GM19468 (cell line): ENCODE measurements at regions not wholly inside any gene's neighbourhood (a gene's known extent, or its start where the extent isn't known, plus 50 kb on each side); places are given as distances from the start of the nearest gene placed in this dataset.
"Not testable (repeated sequence)": the region's sequence is repeated elsewhere in the genome, so short reads cannot be mapped to it uniquely, and the experiment has no call there.

Source experiments
- ATAC-seq: cut with Tn5 transposase; IDR thresholded peaks from one replicate; pipeline ENCODE4 v1.9.1; 2021; ENCODE audit warnings: mild to moderate bottlenecking, moderate library complexity, moderate number of reproducible peaks; ENCODE audit not compliant: unreplicated experiment; ENCODE audit errors: extremely low read depth

DNA sequence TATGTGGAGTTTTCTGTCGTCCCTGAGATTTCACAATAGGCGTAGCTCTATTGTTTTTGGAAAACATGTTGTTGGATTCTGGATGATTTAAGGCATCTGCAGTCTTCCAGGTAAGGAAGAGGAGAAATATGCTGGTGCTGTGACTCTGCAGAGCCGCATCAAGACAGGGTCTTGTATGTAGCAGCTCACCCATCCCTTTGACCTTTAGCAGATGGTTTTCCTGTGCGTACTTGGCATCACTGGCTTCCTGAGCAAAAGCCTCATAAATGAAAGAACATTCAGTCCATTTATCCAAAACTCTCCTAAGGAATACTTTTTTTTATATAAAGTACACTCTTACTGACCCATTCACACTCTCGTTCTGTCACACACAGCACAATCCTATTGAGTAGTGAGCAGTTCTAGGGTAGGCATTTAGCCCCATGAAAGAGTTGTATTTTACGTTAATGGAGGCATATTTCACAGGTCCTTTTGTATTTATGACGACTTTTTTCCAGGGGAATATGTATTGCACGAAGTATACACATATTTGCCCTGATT is 443.9 kb downstream of the STK39 start:
- ATAC-seq = no peak

GRCh38 chr2:167794554-167795255 is 452.7 kb downstream of the STK39 start:
- ATAC-seq = no peak

DNA sequence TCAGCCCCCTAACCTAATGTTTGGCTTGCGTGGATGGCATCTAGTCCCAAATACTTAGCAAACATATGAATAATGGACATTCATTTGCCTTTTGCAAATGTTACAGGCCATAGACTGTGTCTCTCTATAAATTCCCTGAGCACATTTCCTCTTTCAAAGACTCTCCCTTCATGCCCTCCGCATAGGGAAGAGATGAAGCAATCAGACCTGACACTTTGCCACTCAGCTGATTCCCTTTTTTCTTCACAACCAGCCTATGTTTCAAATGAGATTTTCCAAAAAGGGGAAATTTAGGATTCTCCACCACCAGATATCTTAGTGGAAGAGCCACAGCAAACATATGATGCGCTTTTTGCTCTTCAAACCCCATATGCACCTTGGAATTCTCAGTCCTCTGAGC is 453.7 kb downstream of the STK39 start:
- no peak for ATAC-seq

DNA sequence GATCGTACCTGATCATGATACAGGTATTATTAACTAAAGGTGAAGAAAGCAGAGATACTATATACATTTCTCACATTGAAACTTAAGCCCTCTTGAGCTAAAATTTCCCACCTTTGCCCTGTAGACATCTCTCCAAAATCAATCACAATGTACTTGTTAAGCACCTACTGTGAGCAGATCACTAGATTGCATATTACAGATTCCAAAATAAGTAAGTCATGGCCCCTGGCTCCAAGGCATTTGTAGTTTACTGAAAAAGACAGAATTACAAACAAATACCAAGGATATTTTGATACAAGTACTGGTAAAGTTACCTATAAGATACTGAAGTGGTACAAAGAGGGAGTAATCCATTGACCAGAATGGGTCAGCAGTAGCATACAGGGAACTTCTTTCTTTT is 455.3 kb downstream of the STK39 start:
- no peak for ATAC-seq

DNA sequence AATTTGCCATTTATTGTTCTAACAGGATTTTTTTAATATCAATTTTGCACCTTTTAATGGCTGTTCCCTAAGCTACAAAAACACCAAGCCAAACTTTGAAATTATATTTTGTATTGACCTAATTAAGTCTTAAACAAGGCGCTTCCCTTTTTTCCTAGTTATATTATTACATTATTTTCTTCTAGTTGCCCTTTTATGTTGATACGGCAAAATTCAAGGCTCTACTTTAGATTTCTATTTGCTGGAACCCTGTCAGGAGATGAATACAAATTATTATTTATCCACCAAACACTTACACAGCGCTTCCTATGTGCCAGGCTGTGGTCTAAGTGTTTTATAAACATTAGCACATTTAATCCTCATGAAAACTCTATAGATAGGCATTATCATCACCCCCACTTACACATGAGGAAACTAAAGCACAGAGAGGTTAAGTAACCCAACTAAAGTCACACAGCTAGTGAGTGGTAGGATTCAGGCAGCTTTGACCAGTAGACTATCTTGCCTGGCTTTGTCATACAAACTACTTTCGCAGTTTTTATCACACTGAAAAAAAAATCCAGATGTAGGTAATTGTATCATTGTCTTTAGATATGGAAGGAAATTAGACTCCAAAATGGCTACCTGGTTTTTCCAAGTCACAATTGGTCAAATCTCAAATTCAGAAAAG is 456.5 kb downstream of the STK39 start:
- ATAC-seq = no peak

- no peak for ATAC-seq
These were observed 457.2 kb downstream of the STK39 start for GRCh38 chr2:167790189-167790588.

DNA sequence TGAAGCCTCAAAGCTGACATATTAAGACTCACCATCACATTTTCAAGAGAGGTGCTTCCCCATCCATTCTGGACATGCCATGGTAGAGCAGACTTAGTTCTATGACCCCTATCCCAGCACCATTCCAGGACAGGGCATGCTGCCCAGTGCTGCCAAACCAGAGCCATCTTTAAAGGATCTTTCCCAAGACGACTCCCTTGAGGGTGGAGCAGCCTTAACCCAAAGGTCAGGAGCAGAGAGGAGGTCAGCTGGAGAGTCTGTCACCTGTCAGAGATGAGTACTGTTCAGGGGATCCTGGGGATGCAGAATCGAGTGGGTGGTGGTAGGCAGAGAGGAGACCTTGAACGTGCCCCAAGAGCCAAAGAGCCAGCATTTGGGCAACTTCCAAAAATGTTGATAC is 459.8 kb downstream of the STK39 start:
- ATAC-seq = no peak

DNA sequence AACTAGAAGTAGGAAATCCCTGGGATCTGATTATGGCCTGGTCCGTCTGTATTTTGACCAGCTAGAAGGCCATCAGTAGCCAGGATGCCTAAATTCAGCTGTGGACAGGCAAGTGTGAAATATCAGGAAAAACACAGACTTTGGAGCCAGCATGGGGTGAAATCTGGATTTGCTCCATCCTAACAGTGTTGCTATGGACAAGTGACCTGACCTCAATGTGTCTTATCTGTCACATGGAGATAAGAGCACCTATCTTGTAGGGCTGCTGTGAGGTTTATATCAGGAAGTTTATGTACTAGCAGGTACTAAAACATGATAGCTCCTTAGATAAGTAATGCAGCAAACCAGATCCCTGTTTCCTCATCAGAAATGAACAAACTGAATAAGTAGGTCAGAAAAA is 460.4 kb downstream of the STK39 start:
- no peak for ATAC-seq

DNA sequence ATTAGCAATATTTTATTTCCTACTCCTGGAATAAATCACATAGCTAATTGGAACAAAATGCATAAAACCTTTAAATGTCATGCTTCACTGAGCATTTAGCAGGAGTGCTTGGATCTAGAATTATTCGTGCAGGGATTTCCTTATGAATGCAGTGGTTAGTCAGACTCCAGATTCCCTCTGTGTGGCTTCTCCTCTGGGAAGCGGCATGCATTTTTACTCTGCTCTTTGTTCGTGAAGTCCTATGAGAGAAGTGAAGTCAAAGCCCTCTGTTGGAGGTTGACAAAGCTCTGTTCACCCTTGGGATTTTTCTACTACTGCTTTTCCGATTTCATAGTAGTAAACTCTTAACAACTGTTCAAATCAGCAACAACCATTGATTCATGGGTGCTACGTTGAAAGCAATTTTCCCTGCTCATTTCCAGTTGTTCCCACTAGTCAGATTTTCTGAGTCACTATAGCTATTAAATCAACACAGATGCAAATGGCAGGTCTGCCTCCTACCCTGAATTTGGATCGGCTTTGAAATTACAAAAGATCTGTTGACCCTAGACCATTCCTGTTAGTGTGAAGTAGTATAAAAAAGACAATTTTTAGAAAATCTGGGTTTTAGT is 461.7 kb downstream of the STK39 start:
- ATAC-seq = no peak

DNA sequence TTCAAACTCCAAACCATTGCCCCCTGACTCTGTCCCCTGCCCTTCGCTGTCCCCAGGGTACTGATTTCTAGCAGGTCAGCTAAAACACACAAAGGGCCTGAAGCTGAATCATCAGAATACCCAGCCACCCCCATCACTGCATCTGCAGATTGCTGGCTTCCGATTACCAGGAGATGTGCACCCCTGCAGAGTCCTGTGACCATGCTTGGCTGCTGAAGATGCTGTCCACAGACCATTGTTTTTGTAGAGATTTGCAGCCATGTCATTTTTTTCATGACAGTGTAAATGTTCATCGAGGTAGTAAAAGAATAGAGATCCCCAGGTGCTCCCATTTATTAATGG is 463.3 kb downstream of the STK39 start:
- no peak for ATAC-seq

DNA sequence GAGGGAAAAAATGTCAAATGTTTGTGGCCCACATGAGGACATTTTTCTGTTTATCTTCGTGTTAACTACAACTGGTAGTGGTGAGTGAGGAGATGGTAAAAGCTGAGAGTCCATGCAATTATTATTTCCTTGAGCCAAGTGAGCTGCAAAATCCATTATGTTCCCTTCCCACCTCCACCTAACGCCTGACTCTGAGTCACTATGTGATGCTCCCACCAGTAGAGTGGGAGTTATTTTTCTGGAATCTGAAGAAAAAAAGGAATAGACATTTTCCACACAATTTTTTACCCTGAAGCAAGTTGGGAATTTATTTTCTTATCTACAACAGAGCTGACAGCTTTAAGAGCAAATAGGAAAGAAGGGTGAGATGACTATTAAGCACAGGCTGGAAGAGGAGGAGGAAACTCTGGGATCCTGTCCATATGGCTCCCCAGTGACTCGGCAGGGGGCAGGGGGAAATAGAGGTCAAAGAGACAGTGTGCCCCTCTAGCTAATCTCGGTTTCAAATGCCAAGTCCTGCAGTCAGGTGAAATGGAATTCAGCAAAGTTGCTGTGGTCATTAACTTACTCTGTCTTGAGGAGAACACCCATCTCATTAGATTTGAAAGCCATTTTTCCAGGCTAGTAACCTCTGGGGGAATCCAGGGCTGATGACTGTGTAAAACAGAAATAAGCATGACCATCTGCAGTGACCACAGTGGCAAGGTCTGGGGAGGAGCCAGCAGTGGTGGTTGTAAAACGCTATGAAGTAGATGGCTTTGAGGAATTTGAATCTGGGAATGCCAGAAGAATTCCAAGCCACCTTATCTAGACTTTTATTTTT is 463.9 kb downstream of the STK39 start:
- no peak for ATAC-seq

DNA sequence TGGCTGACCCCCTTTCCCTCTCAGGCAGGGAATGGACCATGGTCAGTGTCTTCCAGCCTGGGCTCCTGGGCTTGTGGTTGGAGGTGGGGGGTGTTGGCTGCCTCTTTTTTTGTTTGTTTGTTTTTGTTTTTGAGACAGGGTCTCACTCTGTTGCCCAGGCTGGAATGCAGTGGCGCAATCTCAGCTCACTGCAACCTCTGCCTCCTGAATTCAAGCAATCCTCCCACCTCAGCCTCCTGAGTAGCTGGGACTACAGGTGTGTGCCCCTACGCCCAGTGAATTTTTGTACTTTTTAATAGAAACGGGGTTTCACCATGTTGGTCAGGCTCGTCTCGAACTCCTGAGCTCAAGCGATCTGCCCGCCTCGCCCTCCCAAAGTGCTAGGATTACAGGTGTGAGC is 465.8 kb downstream of the STK39 start:
- not testable (repeated sequence) for ATAC-seq

DNA sequence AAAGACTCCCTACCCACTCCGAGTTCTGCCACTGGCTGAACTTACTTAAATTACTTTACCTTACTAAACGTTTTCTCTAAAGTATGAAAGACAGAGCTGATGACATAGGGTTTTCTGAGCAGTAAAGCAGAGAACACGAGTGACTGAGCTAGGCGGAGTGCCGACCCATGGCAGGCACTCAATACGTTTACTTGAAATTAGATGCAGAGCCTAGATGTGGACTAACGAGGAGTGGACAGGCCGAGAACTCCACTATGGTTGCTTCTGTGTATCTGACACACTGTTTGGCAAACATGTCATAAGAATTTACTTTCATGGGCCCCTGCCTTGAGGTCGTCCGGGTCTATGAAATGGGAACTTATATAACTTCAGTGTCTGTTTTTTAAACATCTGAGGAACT is 471.0 kb downstream of the STK39 start:
- no peak for ATAC-seq

DNA sequence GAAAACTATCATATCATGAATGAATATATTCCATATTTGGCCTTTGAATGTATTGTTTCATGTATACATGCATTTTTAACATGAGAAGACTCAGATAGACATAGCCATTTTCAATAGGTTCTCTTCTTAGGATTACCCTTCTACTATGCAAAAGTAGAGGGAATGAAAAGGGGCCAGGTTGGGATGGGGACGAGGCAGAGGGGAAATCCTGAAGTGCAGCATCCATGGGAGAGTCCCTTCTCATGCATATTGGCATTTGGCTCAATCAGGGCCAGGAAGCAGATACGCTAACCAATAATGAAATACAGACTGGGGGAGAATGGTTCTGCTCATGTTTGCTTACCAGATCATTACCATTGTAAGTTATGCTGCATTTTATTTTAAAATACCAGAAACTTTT is 475.8 kb downstream of the STK39 start:
- ATAC-seq = no peak

DNA sequence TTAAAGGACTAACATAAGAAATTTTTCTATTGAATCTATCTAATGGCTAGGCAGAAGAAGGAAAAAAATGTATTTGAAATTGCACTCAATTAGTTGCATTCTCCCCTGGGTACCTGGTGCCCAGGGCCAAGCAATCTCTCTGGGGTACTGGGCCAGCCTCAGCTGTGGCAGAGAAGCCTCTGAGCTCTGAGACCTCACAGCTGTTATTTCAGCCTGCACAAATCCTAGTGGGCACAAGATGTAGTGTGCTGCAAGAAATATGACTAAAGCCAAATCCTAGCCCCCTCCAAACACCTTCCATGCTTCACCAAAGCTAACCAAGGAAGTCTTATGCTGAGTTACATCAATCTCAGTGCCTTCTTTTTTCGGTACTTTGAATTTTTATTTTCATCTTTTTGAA is 478.4 kb downstream of the STK39 start:
- ATAC-seq = no peak

DNA sequence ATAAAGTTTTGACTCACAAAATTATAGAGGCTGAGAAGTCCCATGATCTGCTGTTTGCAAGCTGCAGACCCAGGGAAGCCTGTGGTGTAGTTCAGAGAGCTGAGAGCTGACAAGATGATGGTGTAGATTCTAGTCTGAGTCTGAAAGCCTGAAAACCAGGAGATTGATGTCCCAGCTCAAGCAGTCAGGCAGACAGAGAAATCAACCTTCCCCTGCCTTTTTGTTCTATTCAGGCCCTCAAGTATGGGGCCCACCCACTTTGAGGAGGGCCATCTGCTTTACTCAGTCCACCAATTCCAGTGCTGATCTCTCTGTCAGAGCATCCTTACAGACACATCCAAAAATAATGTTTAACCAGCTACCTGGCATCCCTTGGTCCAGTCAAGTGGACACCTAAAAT is 479.6 kb downstream of the STK39 start:
- no peak for ATAC-seq

GRCh38 chr2:167764772-167765341 is 482.5 kb downstream of the STK39 start:
- ATAC-seq = no peak

- ATAC-seq = no peak
These were observed 485.8 kb downstream of the STK39 start for GRCh38 chr2:167761465-167762136.

GRCh38 chr2:167759531-167759930 is 487.9 kb downstream of the STK39 start:
- no peak for ATAC-seq

DNA sequence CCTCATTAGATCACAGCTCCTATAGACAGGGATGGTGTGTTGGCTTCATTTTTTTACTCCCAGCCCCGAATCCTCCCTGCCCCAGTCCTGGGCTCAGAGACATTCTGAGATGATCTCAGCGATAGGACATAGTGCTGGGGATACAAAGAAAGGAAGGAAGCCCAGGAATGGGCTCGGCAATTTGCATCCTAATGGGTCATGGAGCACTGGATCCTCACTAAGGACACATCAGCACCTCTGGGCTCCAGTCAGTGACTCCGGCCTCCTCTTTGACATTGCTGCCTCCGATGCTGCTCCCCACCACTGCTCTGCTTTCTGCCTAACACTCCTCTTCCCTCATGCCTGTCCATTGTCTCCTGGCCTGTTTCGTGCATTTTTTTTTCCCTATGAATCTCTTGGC is 489.1 kb downstream of the STK39 start:
- no peak for ATAC-seq
